Upper lobe of left lung (tissue), 4 donors: ENCODE measurements at regions not wholly inside any gene's neighbourhood (a gene's known extent, or its start where the extent isn't known, plus 50 kb on each side); places are given as distances from the start of the nearest gene placed in this dataset.

Source experiments
- CTCF ChIP-seq, 6 experiments: fragments of 450-650 bp in 4 of 6; fragments of 200-600 bp in 2 of 6; sonication (generic) in 2 of 6; IDR thresholded peaks; one replicate each; pipeline ENCODE4 v1.5.1; 2016 to 2019; ENCODE audit warnings: antibody characterized with exemption in 6 of 6
- EP300 ChIP-seq, 4 donors: sonication (generic); formaldehyde crosslinking; IDR thresholded peaks; one replicate each; pipeline ENCODE4 v1.5.1; 2017; ENCODE audit warnings: antibody characterized with exemption in 4 of 4, control low read depth in 2 of 4
- POLR2A ChIP-seq, 4 donors: fragments of 450-650 bp; IDR thresholded peaks; one replicate each; pipeline ENCODE4 v1.5.1; 2016 to 2017; ENCODE audit warnings: antibody characterized with exemption in 4 of 4, mild to moderate bottlenecking in 2 of 4
- POLR2AphosphoS5 ChIP-seq, 2 donors: sonication (generic); formaldehyde crosslinking; IDR thresholded peaks; one replicate each; pipeline ENCODE4 v1.5.1; 2017; ENCODE audit warnings: antibody characterized with exemption in 2 of 2

DNA sequence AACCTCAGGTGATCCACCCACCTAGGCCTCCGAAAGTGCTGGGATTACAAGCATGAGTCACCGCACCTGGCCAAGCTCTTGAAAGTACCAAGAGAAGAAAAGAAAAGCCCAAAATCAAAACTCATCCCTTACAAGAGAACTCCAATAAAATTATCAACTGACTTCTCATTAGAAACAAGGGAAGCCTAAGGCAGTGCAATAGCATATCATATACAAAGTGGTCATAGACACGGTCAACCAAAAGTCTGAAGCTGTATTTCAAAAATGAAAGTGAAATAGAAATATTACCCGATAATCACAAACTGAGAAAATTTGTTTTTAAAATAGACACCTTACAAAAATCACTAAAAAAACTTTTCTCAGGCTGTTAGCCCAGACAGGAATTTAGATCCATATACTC, 1321.1 kb upstream of the GJE1 start:
- TF ChIP-seq CTCF (IDR thresholded peaks at IDR 0.05) (no peak), POLR2AphosphoS5 (IDR thresholded peaks at IDR 0.05) (no peak), POLR2A (IDR thresholded peaks at IDR 0.05) (no peak), EP300 (IDR thresholded peaks at IDR 0.05) (no peak)
